ENCODE measurements at regions not wholly inside any gene's neighbourhood (a gene's known extent, or its start where the extent isn't known, plus 50 kb on each side); places are given as distances from the start of the nearest gene placed in this dataset.

- TF ChIP-seq CTCF (IDR thresholded peaks at IDR 0.05; ENCODE audit: insufficient read depth, low read depth, low read length) (no peak), EZH2 (IDR thresholded peaks at IDR 0.05; ENCODE audit: insufficient read depth, low read length) (no peak)
Observed at GRCh38 chr2:42118754-42119569, 50.2 kb upstream of the EML4 start.
